HG03175 (cell line): ENCODE measurements at regions not wholly inside any gene's neighbourhood (a gene's known extent, or its start where the extent isn't known, plus 50 kb on each side); places are given as distances from the start of the nearest gene placed in this dataset.
"Not testable (repeated sequence)": the region's sequence is repeated elsewhere in the genome, so short reads cannot be mapped to it uniquely, and the experiment has no call there.

Experiments used
- ATAC-seq: cut with Tn5 transposase; IDR thresholded peaks from one replicate; pipeline ENCODE4 v1.9.1; 2021; ENCODE audit warnings: mild to moderate bottlenecking, moderate library complexity; ENCODE audit not compliant: unreplicated experiment

DNA sequence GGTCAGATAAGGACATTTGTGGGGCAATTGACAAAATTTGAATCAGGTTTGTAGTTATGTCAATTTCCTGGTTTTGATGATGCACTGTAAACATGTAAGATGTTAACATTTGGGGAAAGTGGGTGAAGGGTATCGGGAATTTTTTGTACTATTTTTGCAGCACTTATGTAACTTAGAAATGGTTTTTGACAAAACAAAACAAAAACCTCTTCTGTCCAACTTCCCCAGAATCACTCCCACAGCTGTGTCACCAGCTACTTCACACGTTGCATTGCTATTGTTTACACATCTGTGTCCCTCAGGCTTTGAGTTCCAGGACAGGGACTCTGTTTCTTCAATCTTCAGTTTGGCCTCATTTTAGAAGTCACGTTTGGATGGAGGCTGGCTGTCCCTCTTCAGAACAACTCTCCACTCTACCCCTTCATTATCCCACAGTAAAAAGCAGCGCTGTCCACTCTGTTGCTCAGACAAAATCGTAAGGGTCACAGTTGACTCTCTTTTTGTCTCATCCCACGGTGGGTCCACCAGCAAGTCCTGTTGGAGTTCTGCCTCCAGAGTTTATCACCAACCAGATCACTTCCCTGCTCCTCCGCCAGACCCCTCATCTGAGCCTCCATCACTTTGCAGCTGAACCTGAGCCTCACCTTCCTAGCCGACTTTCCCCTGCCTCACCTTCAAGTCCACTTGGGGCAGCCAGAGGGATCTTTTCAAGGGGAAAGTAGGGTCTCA is 63.2 kb downstream of the NENF start:
- no peak for ATAC-seq

DNA sequence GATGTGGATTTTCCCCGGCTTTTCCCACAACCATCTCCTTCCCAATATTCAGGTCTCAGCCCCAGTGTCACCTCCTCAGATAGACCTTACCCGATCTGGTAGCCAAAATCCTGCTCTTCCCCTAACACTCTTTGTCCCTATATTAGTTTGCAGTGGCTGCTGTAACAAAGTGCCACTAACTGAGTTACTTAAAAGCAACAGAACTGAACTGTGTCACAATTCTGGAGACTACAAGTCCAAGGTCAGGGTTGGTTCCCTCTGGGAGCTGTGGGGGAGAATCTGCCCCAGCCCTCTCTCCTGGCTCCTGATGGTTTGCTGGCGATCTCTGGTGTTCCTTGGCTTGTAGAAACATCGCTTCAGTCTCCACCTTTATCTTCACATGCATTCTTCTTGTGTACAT is 64.0 kb downstream of the NENF start:
- ATAC-seq: no peak

DNA sequence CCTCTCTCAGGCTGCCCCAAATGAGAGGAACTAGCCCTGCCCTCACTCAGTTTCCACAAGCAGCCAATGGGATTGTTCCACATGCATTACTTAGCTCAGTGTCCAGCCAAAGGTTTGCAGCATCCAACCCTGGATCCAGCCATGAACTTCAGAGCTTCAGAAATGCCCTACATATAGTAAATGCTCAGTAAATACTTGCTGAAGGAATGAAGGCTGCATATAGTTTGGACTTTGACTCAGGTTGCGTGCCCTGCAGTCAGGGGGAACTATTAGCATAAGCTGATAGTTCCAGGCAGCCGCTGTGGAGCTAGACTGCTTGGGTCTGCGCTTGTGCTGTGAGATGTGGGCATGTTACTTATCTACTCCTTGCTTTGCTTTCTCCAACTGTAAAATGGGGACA is 64.8 kb downstream of the NENF start:
- ATAC-seq: no peak

DNA sequence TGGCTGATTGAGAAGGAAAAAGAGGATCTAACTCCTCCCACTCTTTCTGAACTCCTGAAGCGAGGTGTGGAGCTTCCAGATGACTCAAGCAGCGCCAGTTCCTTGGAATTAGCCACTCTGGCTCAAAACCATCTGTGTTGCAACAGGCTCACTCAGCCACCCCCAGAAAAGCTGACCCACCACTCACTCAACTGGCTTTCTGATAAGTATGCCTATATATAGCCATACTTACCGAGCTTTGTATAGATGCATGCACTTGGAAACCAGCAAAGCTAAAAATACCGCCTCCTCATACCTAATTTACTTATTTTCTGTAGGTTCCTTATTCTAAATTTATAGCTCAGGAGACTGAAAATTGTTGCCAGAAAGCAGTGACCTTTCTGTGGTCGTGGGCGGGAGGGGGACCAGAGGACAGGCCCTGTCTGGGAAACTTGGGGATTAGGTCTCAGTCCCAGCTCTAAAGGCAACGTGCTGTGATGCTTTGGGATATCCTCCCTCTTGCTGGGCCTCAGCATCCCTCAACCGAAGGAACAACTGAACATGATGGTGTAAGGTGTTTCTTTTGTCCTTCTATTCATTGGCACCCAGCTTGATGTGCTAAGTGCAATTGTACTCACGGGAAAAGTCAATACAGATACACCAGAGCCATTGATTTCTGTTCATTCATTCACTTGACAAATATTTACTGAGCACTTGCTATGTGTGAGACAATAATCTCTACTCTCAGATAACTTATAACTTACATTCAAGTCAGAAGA is 65.7 kb downstream of the NENF start:
- ATAC-seq: no peak

DNA sequence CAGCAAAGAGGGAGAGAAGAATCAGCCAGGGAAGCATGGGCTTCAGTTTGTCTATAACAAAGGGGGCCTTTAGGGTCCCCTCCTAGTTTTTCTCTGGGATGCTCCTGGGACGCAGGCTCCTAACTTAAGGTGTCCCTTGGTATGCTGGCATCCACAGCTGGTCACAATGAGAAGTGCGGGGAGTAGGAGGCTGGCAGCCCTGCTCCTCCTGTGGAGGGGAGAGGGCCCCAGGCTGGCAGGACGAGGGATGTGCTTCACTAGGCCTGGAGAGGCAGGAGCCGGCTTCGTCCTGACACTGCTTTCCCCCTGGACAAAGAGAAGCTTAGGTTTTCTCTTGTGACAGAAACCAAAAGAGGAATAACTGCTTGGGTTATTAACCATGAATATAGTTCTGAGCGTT is 67.6 kb downstream of the NENF start:
- ATAC-seq: no peak

DNA sequence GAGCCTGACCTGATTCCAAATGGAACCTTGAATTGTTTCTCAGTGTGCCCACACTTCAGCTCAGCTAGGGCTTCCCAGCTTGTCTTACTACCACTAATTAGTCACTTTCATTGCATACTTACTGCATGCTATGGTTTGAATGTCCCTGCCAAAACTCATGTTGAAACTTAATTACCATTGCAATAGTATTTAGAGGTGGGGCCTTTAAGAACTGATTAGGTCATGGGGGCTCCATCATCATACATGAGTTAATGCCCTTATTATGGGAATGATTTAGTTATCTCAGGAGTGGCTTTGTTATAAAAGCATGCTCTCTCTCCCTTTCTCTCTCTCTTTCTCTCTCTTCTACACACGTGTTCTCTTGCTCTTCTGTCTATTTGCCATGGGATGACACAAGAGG is 68.3 kb downstream of the NENF start:
- no peak for ATAC-seq

DNA sequence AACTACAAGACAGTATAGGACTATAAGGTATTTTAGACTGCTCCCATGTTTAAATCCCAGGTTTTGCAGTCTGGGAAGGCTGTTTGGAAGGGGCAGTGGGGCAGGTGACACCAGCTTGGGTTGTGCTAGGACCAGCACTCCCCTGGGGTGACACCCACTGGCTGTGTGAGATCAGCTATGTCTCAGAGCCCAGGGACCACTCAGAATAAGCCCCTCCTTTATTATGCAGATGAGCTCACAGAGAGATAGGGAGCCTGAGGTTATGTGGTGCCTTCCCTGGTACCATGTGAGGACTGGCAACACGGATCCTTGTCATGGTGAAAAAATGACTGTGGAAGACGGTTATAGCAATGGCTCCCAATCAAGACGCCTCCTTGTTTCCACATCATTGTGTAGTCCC is 71.0 kb downstream of the NENF start:
- no peak for ATAC-seq

DNA sequence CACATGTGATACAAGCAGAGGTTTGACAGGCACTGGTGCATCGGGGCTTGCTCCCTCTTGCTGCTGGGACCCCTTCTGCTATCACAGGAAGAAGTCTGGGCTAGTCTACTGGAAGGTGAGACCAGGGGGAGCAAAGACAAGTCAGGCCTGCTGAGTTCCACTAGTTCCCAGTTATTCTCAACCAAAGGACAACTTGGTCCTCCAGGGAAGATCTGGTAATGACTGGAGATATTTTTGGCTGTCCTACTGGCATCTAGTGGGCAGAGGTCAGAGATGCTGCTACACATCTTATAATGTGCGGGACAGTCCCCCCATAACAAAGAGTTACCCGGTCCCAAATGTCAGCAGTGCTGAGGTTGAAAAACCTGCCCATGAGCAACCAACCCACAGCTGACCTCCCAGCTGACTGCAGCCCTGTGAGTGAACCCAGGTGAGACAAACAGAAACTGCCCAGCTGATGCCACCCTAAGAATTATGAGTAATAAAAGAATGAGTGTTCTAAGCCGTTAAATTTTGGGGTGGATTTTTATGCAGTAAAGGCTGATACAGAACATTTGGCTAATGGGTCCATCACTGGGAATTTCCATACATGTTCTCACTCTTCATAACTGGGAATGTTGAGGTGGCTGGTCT is 71.6 kb downstream of the NENF start:
- no peak for ATAC-seq

DNA sequence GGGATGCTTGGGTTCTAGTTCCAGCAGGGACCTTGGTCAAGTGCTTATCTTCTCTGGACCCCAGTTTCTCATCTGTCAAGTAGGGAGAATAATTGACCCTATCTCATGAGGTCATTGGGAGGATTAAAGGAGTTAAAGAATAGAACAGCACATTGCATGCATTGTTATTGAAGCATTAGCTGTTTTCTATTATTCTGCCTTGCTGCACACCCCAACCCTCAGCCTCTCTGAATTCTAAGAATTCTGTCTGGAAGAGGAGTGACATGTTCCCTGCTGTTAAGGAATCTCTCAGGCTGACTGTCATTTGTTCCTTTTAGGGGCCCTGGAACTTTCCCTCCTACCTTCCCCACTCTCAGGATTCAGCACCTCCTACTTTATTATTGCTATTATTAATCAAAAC is 73.9 kb downstream of the NENF start:
- no peak for ATAC-seq

DNA sequence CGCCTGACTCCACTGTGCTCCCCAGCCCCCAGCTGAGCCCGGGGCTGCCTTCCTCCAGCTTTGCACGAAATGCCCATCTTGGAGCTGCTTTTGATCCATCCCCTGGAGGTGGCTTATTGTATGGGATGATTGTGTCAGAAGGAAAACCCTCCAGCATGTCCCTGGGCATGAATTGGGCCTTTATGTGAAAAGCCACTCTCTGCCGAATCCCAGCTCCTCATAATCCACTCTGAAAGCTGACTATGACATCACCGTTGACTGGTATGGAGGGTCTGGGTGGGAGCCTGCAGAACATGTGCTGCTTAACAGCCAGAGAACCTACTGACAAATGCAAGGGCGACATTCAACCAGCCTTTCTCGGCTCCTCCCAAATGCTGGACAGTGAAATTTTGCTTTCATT is 74.6 kb downstream of the NENF start:
- ATAC-seq: no peak

DNA sequence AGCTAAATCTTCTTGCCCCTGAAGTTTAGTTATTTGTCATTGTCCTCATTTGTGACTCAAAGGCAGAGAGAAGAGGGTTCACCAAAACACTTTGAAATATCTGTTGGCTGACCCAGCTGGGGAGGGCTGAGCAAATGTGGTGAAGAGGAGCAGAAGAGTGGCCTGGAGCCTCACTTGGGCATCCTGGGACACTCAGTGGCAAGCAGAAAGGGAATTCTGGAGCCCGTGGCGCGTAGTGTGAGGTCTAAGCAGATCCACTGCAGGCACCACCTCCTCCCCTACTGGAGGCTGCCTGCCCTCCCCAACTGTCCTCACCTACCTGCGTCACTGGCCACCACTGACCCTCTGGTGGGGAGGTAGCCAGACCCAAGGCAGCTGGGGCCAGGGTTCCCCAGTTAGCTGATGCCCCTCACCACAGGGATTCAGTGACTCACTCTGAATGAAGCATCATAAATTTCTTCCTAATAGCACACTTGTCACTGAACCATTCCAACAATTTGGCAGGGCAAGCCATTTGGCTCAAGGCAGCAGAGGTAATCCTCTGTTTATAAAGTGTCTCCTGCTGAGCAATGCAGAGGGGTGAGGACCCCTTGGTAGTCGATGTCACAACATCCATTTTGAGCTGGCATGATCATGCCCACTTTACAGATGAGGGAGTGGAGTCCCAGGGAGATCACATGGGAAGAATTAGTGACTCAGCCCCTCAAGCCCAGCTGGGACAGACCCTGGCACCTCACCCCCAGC is 80.3 kb downstream of the NENF start:
- no peak for ATAC-seq

DNA sequence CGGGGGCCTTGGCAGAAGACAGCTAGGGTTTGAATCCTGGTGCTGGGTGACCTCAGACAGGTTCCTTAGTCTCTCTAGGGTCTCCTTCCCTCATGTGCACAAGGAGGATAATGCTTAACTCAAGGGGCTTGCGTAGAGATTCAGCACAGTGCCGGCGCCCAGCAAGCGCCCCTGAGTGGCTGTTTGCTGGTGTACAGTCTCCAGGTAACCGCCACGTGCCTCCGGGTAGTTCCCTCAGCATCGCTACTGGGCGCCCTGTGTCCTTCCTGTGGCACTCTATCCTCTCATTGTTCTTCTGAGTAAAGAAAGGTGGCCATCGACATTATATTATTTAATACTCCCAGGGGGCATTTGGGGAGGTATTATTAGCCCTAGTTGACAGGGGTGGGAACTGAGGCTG is 80.9 kb downstream of the NENF start:
- ATAC-seq: no peak

DNA sequence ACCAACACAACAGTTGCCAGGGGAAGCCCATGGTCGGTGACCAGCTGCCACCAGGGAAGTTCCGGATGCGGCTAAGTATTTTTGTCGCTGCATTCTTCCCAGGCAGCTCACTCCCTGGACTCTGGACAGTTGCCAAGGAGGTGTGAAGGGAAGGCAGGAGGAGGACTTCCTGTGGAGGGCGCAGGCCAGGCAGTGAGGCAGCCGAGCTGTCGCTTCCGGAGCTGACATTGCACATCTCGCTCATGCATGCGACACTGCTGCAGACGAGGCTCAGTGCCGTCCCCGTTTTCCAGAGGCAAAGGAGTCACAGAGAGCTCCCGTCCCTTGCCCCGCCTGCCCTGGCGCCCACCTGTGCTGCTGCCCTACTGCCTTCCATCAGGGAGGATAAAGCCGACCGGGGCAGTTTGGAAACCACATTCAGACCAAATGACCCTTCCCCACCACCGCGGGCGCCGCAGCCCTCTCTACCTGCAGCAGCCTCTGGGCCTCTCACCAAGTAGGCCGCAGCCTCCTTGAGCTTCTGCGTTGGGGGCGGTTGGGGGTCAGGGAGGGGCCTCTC is 81.4 kb downstream of the NENF start:
- ATAC-seq: no peak

DNA sequence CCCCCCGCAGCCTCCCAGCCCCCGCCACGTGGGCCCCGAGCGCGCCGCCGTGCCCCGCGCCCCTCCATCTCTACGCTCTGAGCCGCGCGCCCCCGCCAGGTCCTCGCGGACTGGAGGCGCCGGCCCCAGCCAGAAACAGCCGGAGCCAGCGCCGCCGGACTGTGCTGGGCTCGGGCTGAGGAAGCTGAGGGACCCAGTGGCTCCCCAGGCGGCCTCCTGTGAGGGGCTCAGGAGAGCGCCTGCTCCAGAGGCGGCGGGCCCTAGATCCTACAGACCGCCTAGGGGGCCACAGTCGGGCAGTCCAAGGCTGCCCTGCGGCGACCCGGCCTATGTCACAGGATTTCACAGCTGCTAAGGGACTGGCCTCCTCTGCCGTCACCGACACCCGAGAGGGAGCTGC is 82.1 kb downstream of the NENF start:
- ATAC-seq: no peak

DNA sequence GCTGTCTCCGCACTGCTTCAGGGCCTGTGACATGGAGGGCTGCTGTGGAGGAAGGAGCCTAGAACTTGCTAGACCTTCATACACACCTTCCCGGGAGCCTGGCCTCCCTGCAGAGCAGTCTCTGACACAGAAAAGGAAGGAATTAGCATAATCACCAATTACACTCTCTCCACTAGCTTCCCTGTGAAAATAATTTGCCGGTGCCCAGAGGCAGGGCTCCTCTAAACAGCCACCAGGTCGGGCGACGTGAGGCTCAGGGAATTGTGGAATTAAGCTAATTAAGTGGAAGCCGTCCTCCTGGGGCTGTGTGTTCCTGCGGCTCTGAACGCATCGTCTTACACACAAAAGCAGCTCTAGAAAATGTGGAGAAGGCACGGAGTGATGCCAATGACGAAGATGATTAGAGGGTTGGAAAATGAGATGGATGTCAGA is 82.6 kb downstream of the NENF start:
- no peak for ATAC-seq

DNA sequence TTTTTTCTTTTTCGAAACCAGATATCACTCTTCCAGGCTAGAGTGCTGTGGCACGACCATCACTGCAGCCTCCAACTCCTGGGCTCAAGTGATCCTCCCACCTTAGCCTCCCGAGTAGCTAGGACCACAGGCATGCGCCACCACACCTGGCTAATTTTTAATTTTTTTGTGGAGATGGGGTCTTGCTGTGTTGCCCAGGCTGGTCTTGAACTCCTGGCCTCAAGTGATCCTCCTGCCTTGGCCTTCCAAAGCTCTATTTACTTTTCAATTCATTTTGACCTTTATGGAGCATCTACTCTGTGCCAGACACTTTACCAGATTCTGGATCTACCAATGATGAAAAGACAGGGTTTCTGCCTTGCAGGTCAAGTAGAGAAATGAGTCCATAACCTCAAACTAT is 83.3 kb downstream of the NENF start:
- not testable (repeated sequence) for ATAC-seq

DNA sequence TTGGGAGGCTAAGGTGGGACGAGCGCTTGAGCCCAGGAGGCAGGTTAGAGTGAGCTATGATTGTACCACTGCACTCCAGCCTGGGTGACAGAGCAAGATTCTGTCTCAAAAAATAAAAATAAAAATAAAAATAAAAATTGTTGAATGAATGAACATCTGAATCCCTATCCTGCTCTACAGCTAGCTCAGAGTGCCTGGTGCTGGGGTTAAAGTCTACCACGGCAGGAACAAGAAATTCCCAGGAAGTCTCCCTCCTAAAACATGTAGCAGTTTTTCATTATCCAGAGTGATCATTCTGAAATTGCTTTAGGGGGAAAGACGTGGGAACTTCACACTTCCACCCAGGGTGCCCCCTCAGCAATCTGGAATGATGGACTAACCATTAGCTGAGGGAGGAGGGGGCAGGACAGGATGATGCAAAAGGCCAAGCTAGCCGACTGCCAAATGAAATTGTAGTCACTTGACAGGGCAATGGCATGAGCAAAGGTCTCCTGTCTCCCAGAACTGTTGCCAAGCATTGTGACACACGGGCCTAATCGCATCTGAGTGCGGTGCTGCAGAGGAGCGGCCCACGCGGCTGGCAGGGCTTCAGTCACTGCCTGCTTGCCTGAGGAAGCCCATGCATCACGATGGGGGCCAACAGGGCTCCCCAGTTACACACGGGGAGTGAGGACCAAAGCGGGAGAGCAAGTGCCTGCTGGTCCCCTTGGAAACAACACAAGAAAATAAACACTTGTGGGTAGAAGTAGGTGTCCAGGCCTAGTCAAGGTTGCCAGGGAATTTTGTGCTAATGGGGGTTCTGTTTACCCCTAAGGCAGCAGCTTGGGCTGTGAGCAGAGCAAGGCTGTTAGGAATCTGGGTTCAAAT is 85.7 kb downstream of the NENF start:
- no peak for ATAC-seq

DNA sequence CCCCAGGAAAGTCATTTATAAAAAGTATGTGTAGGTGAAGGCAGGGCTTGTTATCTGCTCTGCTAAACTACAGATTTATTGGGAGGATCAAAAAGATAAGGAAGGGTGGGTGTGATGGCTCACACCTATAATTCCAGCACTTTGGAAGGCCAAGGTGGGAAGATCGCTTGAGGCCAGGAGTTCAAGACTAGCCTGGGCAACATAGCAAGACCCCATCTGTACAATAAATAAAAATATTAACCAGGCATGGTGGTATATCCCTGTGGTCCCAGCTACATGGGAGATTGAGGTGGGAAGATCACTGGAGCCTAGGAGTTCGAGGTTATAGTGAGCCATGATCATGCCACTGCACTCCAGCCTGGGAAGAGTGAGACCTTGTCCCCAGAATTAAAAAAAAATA is 86.4 kb downstream of the NENF start:
- ATAC-seq: no peak

DNA sequence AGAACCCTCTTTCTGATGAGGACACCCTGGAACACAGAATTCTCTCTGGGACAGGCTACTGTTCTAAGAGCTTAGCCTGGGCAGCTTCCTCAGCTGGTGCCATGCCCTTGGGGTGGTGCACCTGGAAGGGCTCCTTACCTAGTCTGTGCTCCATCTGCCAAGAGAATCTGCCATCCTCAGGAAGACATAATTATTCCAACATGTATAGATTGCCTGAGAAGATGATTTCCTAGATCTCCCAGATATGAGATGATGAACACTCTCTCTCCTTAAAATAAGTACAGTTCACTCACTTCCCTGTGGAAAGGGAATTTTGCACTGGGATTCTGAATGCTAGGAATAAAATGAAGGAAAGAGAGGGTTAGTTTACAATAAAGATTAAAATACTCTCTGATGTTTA is 87.6 kb downstream of the NENF start:
- no peak for ATAC-seq

DNA sequence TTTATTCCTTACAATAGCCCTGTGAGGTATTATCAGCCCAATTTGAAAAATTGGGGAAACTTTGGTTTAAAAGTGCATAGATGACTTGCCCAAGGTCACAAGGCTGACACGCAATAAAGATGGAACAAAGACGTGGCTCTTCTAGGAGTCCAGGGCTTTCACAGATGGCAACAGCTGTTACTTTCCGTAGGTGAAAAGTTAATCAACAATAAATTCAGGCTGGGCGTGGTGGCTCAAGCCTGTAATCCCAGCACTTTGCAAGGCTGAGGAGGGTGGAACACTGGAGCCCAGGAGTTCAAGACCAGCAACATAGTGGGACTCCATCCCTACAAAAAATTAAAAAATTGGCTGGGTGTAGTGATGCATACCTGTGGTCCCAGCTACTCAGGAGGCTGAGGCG is 87.8 kb upstream of the ATF3 start:
- ATAC-seq: no peak
